ENCODE measurements at regions not wholly inside any gene's neighbourhood (a gene's known extent, or its start where the extent isn't known, plus 50 kb on each side); places are given as distances from the start of the nearest gene placed in this dataset.

GRCh38 chr18:73966954-73967353 lies 180.7 kb downstream of the FBXO15 start:
- DNase-seq (ENCODE audit: low read depth in 1 of 2, low spot score in 1 of 2), result no peak

- no peak for DNase-seq (ENCODE audit: low read depth in 1 of 2, low spot score in 1 of 2)
Measured at GRCh38 chr18:73962256-73962655, 185.4 kb downstream of the FBXO15 start.

- no peak for DNase-seq (ENCODE audit: low read depth in 1 of 2, low spot score in 1 of 2)
Measured at GRCh38 chr18:73961804-73962203, 185.8 kb downstream of the FBXO15 start.

GRCh38 chr18:73959352-73959751 lies 188.3 kb downstream of the FBXO15 start:
- no peak for DNase-seq (ENCODE audit: low read depth in 1 of 2, low spot score in 1 of 2)

- no peak for DNase-seq (ENCODE audit: low read depth in 1 of 2, low spot score in 1 of 2)
Measured at GRCh38 chr18:73954268-73954667, 193.4 kb downstream of the FBXO15 start.

- no peak for DNase-seq (ENCODE audit: low read depth in 1 of 2, low spot score in 1 of 2)
Measured at GRCh38 chr18:73952296-73952946, 195.2 kb downstream of the FBXO15 start.

GRCh38 chr18:73950116-73950700 lies 197.4 kb downstream of the FBXO15 start:
- DNase-seq (ENCODE audit: low read depth in 1 of 2, low spot score in 1 of 2), result no peak

GRCh38 chr18:73948497-73948896 lies 199.1 kb downstream of the FBXO15 start:
- DNase-seq (ENCODE audit: low read depth in 1 of 2, low spot score in 1 of 2), result no peak

GRCh38 chr18:73948084-73948483 lies 199.6 kb downstream of the FBXO15 start:
- no peak for DNase-seq (ENCODE audit: low read depth in 1 of 2, low spot score in 1 of 2)

- DNase-seq (ENCODE audit: low read depth in 1 of 2, low spot score in 1 of 2), result no peak
Measured at GRCh38 chr18:73947180-73947921, 200.3 kb downstream of the FBXO15 start.

- no peak for DNase-seq (ENCODE audit: low read depth in 1 of 2, low spot score in 1 of 2)
Measured at GRCh38 chr18:73945130-73945792, 202.4 kb downstream of the FBXO15 start.

GRCh38 chr18:73944715-73945114 lies 202.9 kb downstream of the FBXO15 start:
- DNase-seq (ENCODE audit: low read depth in 1 of 2, low spot score in 1 of 2), result no peak

GRCh38 chr18:73943763-73944162 lies 203.9 kb downstream of the FBXO15 start:
- DNase-seq (ENCODE audit: low read depth in 1 of 2, low spot score in 1 of 2), result no peak

- DNase-seq (ENCODE audit: low read depth in 1 of 2, low spot score in 1 of 2), result no peak
Measured at GRCh38 chr18:73942956-73943355, 204.7 kb downstream of the FBXO15 start.

- DNase-seq (ENCODE audit: low read depth in 1 of 2, low spot score in 1 of 2), result no peak
Measured at GRCh38 chr18:73942081-73942625, 205.5 kb downstream of the FBXO15 start.

- DNase-seq (ENCODE audit: low read depth in 1 of 2, low spot score in 1 of 2), result no peak
Measured at GRCh38 chr18:73940721-73941120, 206.9 kb downstream of the FBXO15 start.

- DNase-seq (ENCODE audit: low read depth in 1 of 2, low spot score in 1 of 2), result no peak
Measured at GRCh38 chr18:73939391-73939790, 208.2 kb downstream of the FBXO15 start.

- DNase-seq (ENCODE audit: low read depth in 1 of 2, low spot score in 1 of 2), result no peak
Measured at GRCh38 chr18:73933685-73934084, 213.9 kb downstream of the FBXO15 start.

GRCh38 chr18:73932976-73933375 lies 214.7 kb downstream of the FBXO15 start:
- DNase-seq (ENCODE audit: low read depth in 1 of 2, low spot score in 1 of 2), result no peak

- no peak for DNase-seq (ENCODE audit: low read depth in 1 of 2, low spot score in 1 of 2)
Measured at GRCh38 chr18:73927496-73927895, 220.1 kb downstream of the FBXO15 start.

- no peak for DNase-seq (ENCODE audit: low read depth in 1 of 2, low spot score in 1 of 2)
Measured at GRCh38 chr18:73924836-73925235, 222.8 kb downstream of the FBXO15 start.

GRCh38 chr18:73924307-73924706 lies 223.3 kb downstream of the FBXO15 start:
- no peak for DNase-seq (ENCODE audit: low read depth in 1 of 2, low spot score in 1 of 2)
